Subcutaneous abdominal adipose tissue (tissue), 5 donors: ENCODE measurements at regions not wholly inside any gene's neighbourhood (a gene's known extent, or its start where the extent isn't known, plus 50 kb on each side); places are given as distances from the start of the nearest gene placed in this dataset.
"Not testable (repeated sequence)": the region's sequence is repeated elsewhere in the genome, so short reads cannot be mapped to it uniquely, and the experiment has no call there.

Source experiments
- H3K27ac ChIP-seq: one replicate; pipeline ENCODE4 v1.7.0; 2013; ENCODE audit warnings: low read depth, mild to moderate bottlenecking, inconsistent platforms, low read length, moderate library complexity
- H3K27me3 ChIP-seq, 5 donors: one replicate each; pipeline ENCODE4 v1.7.0; 2013; ENCODE audit warnings: low read length in 5 of 5, inconsistent platforms in 1 of 5; ENCODE audit not compliant: control insufficient read depth in 5 of 5, insufficient read depth in 4 of 5
- H3K36me3 ChIP-seq, 5 donors: one replicate each; pipeline ENCODE4 v1.7.0; 2013; ENCODE audit warnings: low read length in 5 of 5; ENCODE audit not compliant: control insufficient read depth in 5 of 5, insufficient read depth in 5 of 5
- H3K4me1 ChIP-seq, 5 donors: one replicate each; pipeline ENCODE4 v1.7.0; 2013; ENCODE audit warnings: low read length in 5 of 5, mild to moderate bottlenecking in 3 of 5, moderate library complexity in 1 of 5; ENCODE audit not compliant: control insufficient read depth in 5 of 5, insufficient read depth in 5 of 5
- H3K4me3 ChIP-seq, 5 donors: one replicate each; pipeline ENCODE4 v1.7.0; 2013; ENCODE audit warnings: low read length in 5 of 5, low read depth in 1 of 5
- H3K9ac ChIP-seq, 5 donors: one replicate each; pipeline ENCODE4 v1.7.0; 2013; ENCODE audit warnings: low read length in 5 of 5, mild to moderate bottlenecking in 4 of 5, moderate library complexity in 3 of 5
- H3K9me3 ChIP-seq, 5 donors: one replicate each; pipeline ENCODE4 v1.7.0; 2013; ENCODE audit warnings: low read length in 5 of 5; ENCODE audit not compliant: control insufficient read depth in 5 of 5
- donor health status: healthy.
- donor health status: healthy.
- donor health status: healthy.
- donor health status: healthy.
- donor health status: healthy.

- no peaks in the 10 kb centered on the region for H3K4me1 ChIP-seq
- no peak overlapping the region for H3K27ac ChIP-seq
- no peaks in the 10 kb centered on the region for H3K27me3 ChIP-seq
- no peak overlapping the region for H3K9ac ChIP-seq
- H3K9me3 ChIP-seq, result no peaks in the 10 kb centered on the region
- no peaks in the 10 kb centered on the region for H3K36me3 ChIP-seq
- no peak overlapping the region for H3K4me3 ChIP-seq
Observed at GRCh38 chr1:199020051-199020450, 381.2 kb downstream of the PTPRC start.

GRCh38 chr1:199020904-199021303, 382.1 kb downstream of the PTPRC start:
- no peaks in the 10 kb centered on the region for H3K9me3 ChIP-seq
- H3K9ac ChIP-seq, result no peak overlapping the region
- H3K27me3 ChIP-seq, result no peaks in the 10 kb centered on the region
- H3K27ac ChIP-seq, result no peak overlapping the region
- H3K36me3 ChIP-seq, result no peaks in the 10 kb centered on the region
- H3K4me1 ChIP-seq, result no peaks in the 10 kb centered on the region
- no peak overlapping the region for H3K4me3 ChIP-seq

DNA sequence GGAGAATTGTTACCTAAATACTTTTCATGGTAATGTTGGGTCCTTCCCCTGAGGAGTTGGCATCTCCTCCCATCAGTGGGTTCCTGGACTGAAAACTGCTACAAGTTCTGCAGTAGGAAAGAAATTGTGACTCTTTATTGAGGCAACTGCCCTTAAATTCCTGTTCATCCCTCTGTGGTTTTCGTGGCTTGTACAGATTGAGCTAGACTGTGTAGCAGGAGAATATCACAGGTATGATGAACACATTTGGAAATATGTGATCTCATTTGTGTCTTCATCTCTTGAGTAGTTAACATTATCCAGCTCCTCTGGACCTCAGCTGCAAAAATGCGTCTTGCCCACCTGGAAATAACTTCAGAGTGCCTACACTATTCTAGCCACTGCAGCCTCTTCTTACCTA, 390.6 kb downstream of the PTPRC start:
- no peak overlapping the region for H3K4me3 ChIP-seq
- no peak overlapping the region for H3K9ac ChIP-seq
- no peaks in the 10 kb centered on the region for H3K4me1 ChIP-seq
- H3K27ac ChIP-seq, result no peak overlapping the region
- no peaks in the 10 kb centered on the region for H3K36me3 ChIP-seq
- H3K9me3 ChIP-seq, result no peaks in the 10 kb centered on the region
- no peaks in the 10 kb centered on the region for H3K27me3 ChIP-seq

- no peak overlapping the region for H3K9ac ChIP-seq
- H3K9me3 ChIP-seq, result no peaks in the 10 kb centered on the region
- no peaks in the 10 kb centered on the region for H3K4me1 ChIP-seq
- no peaks in the 10 kb centered on the region for H3K27me3 ChIP-seq
- no peak overlapping the region for H3K4me3 ChIP-seq
- H3K36me3 ChIP-seq, result no peaks in the 10 kb centered on the region
- H3K27ac ChIP-seq, result no peak overlapping the region
Observed at GRCh38 chr1:199029855-199030254, 391.0 kb downstream of the PTPRC start.

DNA sequence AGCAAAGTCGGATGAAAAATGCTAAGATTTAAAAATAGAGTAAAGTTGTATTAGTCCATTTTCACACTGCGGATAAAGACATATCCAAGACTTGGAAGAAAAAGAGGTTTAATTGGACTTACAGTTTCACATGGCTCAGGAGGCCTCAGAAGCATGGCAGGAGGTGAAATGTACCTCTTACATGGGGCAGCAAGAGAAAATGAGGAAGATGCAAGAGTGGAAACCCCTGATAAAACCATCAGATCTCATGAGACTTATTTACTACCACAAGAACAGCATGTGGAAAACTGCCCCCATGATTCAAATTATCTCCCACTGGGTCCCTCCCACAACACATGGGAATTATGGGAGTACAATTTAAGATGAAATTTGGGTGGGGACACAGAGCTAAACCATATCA, 391.7 kb downstream of the PTPRC start:
- H3K4me1 ChIP-seq, H3K36me3 ChIP-seq, H3K9me3 ChIP-seq, H3K27me3 ChIP-seq, H3K4me3 ChIP-seq, H3K27ac ChIP-seq, H3K9ac ChIP-seq: not testable (repeated sequence)

- H3K27ac ChIP-seq, result not testable (repeated sequence)
Observed at GRCh38 chr1:199031170-199031569, 392.3 kb downstream of the PTPRC start.

GRCh38 chr1:199032479-199032878, 393.6 kb downstream of the PTPRC start:
- H3K27me3 ChIP-seq, H3K9me3 ChIP-seq, H3K4me3 ChIP-seq, H3K36me3 ChIP-seq, H3K9ac ChIP-seq, H3K4me1 ChIP-seq, H3K27ac ChIP-seq: not testable (repeated sequence)

More at GRCh38 chr1:199031170-199031569, 392.3 kb downstream of the PTPRC start:
- H3K9ac ChIP-seq, H3K9me3 ChIP-seq, H3K27me3 ChIP-seq, H3K4me1 ChIP-seq, H3K36me3 ChIP-seq, H3K4me3 ChIP-seq: not testable (repeated sequence)

- Histone ChIP-seq H3K27ac (no peak overlapping the region), H3K4me1 (no peaks in the 10 kb centered on the region), H3K9me3 (no peaks in the 10 kb centered on the region), H3K27me3 (no peaks in the 10 kb centered on the region), H3K4me3 (no peak overlapping the region), H3K36me3 (no peaks in the 10 kb centered on the region), H3K9ac (no peak overlapping the region)
Observed at GRCh38 chr1:199033661-199034060, 394.8 kb downstream of the PTPRC start.

DNA sequence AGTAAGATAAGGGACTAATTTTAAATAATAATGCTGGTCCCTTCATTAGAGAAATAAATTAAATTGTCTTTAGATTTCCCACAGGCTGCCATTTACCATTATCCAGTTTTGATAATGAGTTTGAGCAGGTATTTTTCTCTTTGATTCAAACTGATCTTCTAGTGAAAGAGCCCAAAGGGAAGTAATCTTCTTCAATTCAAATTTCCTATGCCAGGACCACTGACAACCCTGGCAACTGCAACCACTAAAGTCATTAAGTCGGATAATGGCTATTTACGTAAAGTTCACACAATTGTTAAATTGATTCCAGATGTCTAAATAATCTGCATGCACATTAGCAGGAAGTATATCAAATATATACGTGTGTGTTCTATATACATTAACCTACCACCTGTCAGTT, 399.3 kb downstream of the PTPRC start:
- Histone ChIP-seq H3K4me3 (no peak overlapping the region), H3K4me1 (no peaks in the 10 kb centered on the region), H3K9me3 (no peaks in the 10 kb centered on the region), H3K27ac (no peak overlapping the region), H3K9ac (no peak overlapping the region), H3K27me3 (no peaks in the 10 kb centered on the region), H3K36me3 (no peaks in the 10 kb centered on the region)

DNA sequence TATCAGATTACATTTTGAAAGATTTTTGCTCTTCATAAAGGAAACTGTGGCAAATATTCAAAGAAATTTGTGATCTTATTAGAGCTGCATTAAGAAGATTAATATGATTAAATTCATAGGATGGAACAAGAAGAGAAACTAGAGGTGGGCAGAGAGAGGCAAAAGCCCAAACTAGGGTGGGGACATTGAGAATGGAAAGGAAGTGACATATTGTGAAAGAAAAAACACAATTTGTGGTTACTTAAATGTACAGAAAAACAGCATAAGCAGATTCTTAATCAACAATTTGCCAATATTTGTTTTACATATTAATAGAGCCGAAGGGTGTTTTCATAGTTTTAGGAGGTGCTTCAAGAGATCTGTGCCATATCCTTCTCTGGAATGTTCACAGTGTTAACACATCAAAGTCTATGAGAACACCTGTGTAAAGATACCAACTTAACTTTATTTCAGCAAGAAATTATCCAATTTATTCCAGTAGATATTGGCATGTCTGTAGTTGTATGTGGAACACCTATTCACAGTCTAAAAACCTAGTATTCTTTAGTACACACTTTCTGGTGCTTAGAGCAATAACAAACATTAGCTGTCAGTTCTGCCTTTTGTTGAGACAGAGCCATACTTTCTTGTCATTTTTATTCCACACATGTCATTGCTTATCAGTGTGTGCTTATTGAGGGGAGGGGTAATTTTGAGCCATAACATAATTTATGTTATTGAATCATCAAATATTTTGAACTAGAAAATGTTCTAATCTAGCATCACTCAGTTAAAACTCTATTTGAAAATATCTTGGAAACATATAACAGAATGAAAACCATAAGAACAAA, 401.5 kb downstream of the PTPRC start:
- no peak overlapping the region for H3K9ac ChIP-seq
- no peak overlapping the region for H3K27ac ChIP-seq
- no peaks in the 10 kb centered on the region for H3K36me3 ChIP-seq
- H3K27me3 ChIP-seq, result no peaks in the 10 kb centered on the region
- no peaks in the 10 kb centered on the region for H3K4me1 ChIP-seq
- H3K4me3 ChIP-seq, result no peak overlapping the region
- H3K9me3 ChIP-seq, result no peaks in the 10 kb centered on the region
